GM19035 (cell line): ENCODE measurements at regions not wholly inside any gene's neighbourhood (a gene's known extent, or its start where the extent isn't known, plus 50 kb on each side); places are given as distances from the start of the nearest gene placed in this dataset.
"Not testable (repeated sequence)": the region's sequence is repeated elsewhere in the genome, so short reads cannot be mapped to it uniquely, and the experiment has no call there.

Source experiments
- ATAC-seq: cut with Tn5 transposase; IDR thresholded peaks from one replicate; pipeline ENCODE4 v1.9.1; 2021; ENCODE audit not compliant: unreplicated experiment

DNA sequence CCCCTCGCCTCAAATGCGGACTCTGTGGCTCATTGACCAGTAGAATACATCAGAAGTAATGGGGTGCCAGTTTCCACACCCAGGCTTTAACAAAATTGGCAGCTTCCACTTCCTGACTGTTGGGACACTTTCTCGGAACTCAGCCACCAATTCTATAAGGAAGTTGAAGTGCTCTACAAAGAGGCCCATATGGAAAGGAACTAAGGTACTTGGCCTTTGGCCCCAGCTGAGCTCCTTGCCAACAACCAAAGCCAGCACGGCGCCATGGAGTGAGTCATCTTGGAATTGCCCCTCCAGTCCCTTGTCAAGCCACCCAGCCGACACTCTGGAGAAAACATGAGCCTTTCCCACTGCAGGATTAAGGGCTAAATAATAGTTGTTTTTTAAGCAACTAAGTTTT, 262.2 kb upstream of the INTU start:
- ATAC-seq: no peak

DNA sequence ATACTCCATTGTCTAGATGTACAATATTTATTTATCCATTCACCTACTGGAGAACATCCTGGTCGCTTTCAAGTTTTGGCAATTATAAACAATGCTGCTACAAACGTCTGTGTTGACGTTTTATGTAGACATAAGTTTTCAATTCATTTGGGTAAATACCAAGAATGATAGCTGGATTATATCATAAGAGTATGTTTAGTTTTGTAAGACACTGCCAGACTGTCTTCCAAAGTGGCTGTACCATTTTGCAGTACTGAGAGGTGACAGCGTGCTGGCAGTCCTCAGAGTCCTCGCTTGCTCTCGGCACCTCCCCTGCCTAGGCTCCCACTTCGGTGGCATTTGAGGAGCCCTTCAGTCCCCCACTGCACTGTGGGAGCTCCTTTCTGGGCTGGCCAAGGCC, 253.3 kb upstream of the INTU start:
- ATAC-seq: no peak

DNA sequence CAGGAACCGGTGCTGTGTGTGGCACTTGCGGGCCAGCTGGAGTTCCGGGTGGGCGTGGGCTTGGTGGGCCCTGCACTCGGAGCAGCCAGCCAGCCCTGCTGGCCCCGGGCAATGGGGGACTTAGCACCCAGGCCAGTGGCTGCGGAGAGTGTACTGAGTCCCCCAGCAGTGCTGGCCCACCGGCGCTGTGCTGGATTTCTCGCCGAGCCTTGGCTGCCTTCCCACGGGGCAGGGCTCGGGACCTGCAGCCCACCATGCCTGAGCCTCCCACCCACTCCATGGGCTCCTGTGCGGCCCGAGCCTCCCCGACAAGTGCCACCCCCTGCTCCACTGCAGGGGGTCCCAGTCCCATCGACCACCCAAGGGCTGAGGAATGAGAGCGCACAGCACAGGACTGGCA, 252.8 kb upstream of the INTU start:
- not testable (repeated sequence) for ATAC-seq

DNA sequence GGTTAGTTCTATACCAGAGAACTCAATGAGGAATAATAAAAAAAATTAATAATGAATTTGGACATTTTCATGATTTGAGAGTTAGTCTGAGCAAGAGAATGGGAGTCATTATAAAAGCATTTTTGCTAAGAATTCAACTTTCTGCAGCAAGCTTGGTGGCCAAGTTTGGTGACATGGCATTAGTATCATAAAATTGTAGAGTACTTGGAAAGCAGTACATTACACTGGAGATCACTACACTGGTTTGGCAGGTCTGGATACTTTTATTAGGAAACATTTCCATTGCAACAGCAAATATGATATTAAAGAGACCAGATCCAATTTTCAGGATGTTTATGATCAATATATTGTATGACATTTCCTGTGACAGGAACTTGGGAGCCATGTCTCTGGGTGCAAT, 249.1 kb upstream of the INTU start:
- ATAC-seq: no peak

DNA sequence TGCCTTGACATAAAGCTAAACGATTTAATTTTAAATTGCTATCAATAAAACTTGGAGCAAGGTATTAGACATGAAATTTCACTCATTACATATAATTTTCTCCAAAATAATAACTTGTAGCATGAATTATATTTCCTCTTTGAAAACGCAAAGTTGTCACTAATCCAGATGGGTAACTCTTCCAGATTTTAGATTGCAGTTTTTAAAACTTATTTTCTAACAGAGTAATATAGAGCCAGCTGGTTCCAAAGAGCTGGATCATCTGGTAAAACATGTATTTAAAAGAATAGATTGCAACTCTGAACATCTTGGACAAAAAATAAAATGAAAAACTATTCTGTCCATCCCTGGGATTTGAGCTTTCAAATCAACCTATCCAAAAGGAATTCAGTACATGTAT, 238.2 kb upstream of the INTU start:
- ATAC-seq: no peak

DNA sequence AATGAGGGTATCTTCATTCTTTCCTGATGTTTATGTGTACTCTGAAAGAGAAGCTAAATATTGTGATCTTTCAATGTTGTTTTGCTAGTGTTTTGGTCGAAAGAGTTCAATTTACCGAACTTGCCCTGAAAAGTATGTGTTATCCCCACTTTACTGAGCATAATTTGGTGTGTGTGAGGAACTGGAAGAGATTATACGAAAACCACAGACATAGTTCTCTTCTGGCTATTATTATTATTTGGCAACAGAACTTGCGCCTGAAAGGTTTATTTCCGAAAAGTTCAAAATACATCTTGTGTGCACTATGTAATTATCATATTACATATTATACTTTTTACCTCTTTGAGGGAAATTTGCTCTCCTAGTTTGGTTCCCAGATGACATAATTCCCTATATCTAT, 232.5 kb upstream of the INTU start:
- ATAC-seq: no peak

DNA sequence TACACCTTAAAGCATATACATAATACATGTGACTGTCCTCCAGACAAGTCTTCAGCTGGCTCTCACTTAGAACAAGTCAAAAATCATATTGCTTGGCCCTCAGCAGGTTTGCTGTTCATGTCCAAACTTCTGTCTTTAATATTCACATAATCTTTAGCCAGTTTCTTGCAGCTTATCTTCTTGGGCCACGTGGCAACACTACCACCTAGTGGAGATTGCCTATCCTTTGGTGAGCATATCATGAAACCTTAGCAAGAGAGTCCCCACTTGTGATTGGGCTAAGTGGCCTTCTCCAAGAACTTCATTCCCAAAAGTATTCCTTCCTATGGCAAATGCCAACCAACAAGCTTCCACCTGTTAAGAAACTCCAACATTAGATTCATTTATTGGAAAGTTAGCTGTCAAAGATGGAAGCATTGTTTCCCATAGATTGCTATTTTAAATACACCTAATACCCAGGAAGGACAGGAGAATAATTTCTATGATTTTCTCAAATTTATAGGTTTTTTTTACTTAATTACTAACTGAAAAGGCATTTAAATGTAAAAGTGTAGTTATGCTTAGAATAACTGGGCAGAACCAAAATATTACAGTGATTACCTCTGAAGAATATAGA, 231.9 kb upstream of the INTU start:
- peak; percentile 90 for ATAC-seq

DNA sequence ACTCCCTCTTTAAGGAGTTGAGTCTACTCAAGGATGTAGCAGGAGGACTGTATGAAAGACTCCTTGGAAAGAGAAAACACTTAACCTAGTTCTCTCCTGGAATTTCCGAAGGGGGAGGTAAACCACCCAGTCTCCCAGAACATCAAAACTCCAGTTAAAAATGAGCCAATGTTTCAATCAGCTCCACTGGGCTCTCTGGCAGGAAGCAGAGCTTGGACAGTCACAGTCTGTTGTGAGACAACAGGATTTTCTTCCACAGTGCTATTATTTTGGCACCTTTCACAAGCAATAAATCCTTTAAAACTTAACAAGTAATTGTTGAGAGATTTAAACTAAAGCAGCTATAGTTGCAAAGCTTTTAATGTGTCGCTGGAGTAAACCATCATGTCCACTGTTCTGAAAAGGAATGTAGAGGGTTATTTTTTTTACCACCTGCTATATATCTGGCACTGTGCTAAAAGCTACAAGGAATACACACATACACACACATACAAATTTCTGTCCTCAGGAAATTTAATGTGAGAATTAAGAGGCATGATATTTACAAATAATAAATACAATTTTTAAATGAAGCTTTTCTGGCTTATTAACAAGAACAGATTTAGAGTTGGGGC, 229.2 kb upstream of the INTU start:
- no peak for ATAC-seq

DNA sequence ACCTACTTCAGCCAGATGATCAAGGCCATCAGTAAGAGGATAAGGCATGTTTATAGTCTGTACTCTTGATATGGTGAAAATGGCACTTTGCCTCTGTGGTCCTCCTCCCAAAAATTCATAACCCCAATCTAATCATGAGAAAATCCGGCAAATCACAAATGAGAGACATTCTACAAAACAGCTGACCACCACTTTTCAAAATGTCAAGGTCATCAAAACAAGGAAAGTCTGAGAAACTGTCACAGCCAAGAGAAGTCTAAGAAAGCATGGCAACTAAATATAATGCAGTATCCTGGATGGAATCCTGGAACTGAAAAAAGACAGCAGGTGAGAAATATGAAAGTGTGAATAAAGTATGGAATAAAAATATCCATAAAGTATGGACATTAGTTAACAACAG, 226.6 kb upstream of the INTU start:
- ATAC-seq: no peak

DNA sequence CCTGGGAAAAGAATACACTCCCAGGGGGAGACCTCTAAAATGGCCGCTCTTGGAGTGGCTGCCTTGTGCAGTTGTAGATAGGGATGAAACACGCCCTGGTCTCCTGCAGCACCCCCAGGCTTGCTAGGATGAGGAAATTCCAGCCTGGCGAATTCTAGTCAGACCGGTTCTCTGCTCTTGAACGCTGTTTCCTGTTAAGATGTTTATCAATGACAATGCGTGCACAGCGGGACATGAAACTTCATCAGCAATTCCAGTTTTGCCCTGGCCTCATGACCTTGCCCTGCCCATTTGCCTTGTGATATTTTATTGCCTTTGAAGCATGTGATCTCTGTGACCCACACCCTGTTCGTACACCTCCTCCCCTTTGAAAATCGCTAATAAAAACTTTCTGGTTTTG, 225.2 kb upstream of the INTU start:
- not testable (repeated sequence) for ATAC-seq

DNA sequence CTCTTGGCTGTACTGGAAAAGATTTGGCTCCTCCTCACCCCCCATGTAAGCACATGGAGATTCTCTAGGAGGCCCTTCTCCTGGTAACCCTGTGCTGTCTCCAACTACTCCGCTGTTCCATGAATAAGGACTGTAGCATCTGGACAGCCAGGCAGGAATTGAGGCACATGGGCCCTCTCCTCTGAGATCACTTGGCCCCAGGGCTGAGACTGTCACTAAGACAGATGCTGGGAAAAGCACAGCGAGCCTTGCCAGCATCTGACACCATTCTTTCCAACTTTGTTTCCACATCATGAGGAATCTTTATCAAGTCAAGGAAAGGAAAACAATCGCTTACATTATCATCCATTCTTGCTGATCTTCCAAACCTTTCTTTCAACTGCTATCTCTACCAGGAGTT, 222.6 kb upstream of the INTU start:
- ATAC-seq: no peak

DNA sequence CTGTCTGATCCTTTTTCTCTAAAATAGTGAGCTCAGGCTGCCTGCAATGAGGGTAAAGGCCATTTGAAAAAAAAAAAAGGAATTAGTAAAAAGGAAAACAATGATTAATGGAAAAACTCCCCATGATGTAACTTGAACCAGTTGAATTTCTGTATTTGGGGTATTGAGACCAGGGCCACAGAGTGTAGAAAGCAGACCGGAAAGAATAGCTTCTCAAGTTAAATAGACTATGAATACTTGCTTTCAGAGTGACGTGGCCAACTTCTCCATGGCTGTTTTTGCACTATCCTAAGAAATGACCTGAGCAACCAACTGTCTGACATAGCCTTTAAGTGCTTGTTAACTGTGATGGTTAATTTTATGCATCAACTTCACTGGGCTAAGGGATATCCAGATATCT, 222.1 kb upstream of the INTU start:
- ATAC-seq: no peak

DNA sequence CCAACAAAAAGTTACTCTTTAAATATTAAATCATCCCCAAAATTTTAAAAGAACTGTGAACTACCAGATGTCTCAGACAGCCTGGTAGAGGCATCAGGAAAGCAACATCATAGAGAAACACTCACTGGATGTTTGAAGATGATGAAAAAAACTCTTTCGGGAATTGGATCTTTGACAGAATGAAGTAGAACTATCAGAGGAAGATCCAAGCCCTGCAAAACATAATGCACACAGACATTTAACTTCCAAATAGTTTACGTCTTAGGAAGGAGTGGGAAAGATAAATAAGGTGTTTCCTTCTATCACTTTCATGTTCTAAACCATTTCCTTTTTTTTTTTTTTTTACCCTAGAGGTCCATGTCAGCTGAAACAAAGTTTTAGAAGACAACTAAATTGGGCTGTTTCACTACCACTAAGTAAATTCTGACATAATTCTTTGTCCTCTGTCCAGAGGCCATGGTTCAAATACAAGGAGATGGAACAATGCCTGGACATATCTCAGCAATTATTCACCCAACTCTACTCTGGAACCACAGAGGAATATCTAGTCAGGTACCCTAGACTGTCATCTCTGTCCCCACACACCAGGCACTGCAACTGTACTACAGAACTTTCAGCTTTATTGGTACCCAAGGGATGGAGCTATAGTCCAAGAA, 217.7 kb upstream of the INTU start:
- ATAC-seq: no peak

DNA sequence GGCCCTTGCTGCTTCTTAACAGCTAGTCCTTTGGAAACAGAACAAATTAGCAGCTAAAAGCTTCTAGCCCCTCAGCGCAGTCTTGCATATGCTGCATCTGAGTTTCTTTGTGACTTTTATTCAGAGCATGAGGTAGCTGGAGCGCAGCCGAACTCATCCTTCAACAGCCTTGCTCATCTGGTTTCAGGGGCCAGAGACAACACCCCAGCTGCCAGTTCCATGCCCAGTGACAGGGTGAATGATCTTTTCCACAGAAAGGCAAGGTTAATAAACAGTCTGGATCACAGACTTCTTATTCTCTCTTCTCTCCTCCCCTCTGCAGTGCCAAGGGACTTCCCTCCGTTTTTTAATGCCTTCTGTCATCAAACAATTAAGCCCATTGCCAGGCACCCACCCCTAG, 216.6 kb upstream of the INTU start:
- ATAC-seq: no peak

DNA sequence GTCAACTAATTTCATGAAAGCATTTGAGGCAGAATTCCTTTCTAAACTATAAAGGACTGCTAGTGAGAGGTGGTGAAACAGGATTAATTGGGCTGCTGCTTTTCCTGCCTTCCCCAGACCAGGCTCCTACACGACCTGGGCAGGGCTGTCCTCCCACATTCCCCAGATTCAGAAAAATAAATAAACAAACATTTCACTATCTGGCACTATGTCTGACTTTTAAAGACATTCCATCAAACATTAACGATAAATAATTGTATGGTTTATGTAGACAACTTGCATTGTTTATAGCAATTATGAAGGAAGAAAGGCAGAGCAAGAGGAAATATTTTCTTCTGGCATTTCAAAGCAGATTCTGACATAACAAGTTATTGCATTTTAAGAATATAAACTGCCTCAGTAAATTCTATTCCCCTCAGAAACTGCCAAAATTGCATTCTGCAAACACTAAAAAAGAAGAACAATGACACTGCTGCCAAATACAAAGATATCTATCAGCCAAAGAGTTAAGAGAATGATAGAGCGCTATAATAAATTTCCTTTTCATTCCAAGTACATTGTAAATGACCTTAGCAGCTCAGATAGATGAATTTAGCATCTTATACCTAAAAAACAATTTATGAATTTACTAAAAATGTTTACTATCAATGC, 214.7 kb upstream of the INTU start:
- no peak for ATAC-seq

DNA sequence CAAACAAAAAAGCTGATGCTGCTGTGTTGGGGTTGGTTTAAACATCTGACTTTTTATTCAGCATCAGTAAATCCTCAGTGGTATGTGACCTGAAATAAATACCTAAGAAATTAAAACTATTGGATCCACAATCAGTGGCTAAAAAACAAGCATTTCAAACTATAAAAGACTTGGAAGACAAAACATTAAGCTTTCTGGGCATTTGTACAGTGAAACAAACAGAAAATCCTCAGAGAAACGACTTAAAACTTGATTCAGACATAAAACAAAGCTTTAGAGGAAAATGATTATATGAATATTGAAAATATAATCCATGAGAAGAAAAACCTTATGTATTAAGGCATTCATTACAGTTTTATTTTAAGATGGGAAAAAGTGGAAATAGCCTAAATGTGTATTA, 213.3 kb upstream of the INTU start:
- ATAC-seq: no peak

DNA sequence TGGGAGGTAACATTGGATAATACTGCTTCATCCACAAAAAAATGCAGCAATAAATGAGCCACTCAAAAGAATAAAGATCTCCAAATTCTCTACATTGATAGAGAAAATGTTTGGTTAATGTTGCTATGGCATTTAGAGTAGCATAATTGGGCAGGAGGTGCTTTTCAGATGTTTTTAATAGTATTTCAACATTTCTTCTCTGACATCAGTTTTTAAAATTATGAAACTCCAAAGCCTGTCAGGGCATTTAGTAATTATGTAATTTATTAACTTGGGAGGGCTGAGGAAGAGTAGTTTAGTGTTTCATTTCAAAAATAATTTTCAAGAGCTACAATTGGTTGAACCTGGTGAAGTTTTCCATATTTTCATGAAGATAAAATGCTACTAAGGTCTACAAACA, 211.3 kb upstream of the INTU start:
- ATAC-seq: no peak

DNA sequence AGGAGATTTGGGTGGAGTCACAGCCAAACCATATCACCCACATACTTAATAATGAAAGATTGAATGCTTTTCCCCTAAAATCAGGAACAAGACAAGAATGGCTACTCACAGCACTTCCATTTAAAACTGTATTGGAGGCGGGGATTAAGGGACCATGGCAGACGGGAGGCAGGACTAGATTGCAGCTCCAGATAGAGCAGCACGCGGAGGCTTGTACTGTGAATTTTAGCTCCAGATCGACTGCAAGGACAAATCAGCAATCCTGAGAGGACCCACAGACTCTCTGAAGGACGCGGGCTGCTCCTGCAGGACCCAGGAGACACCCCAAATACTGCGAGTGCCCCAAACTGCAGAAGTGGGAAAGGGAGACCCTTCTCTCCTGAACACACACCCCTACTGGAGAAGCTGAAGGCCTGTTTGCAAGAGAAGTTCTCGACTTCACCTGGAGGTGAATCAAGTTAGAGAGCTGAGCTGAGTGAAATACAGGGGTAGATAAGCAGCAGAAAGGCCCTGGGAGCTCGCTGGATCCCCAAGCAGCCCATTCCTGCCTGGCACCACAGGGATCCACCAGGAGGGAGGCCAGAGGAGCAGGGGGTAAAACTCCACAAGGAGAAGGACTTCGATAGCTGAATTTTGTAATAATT, 207.4 kb upstream of the INTU start:
- no peak for ATAC-seq

DNA sequence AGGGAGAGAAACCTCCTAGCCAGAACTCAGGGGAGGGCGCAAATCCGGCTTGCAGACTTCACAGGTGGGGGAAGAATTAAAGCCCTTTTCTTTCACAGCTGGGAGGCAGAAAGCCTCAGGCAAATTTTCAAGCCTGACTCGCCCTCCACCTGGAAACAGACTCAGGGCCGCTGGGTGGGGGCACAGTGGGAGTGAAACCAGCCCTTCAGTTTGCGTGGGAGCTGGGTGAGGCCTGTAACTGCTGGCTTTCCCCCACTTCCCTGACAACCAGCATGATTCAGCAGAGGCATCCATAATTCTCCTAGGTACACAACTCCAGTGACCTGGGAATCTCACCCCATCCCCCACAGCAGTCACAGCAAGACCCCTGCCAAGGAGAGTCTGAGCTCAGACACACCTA, 206.9 kb upstream of the INTU start:
- ATAC-seq: no peak

DNA sequence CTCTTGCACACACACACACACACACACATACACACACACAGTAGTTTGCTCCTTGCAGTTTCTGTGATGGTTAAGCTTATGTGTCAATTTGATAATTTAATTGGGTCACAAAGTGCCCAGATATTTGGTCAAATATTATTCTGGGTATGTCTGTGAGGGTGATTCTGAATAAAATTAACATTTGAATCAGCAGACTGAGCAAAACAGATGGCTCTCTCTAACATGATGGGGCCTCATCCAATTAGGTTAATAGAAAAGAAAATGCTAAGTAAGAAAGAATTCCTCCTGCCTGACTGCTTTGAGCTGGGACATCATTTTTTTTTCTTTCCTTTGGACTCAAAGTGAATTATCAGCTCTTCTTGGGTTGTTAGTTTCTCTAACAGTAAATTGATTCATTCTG, 191.2 kb upstream of the INTU start:
- ATAC-seq: no peak

DNA sequence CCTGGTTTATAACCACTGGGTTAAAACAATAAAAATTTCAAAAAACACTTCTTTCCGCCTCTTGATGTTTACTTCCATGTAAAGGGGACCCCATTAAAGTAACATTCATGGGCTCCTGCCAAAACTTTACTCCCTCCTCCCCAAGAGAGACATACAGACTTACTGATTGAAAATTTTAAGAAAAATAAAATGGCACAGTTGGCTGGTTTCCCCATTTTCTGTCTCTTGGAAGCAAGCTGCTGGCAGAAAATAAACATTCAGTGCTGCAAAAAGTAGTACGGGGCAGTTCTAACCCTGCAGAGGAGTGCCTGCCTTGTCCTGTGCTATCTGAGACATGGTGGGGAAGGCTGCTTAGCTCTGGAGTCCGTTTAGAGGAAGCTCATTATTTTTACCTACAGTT, 187.3 kb upstream of the INTU start:
- ATAC-seq: no peak

DNA sequence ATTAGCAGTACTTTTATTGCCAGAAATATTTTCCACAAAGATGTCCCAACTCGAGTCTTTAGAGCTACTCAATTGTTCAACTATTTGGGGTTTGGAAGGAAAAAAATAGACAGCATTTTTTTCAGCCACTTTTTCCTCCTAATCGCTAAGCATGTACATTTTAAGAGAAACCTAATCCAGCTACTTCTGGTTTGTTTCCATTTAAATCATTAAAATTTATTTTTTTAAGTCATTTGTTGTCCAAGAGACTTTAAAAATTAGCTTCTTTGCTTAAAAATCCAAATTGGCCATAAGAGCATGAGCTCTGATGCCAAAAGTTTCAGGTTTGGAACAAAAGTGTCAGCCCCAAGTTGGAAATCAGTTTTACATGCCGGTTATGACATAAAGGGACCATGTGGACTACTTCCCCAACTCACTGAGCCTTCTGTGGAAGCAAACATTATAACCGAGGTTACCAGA, 186.3 kb upstream of the INTU start:
- no peak for ATAC-seq
